HG02610 (cell line): ENCODE measurements at regions not wholly inside any gene's neighbourhood (a gene's known extent, or its start where the extent isn't known, plus 50 kb on each side); places are given as distances from the start of the nearest gene placed in this dataset.

Source experiments
- ATAC-seq: cut with Tn5 transposase; IDR thresholded peaks from one replicate; pipeline ENCODE4 v1.9.1; 2021; ENCODE audit warnings: mild to moderate bottlenecking, moderate library complexity; ENCODE audit not compliant: unreplicated experiment

GRCh38 chr16:79810449-79811189 is 210.1 kb upstream of the MAF start:
- no peak for ATAC-seq

GRCh38 chr16:79809376-79809775 is 208.8 kb upstream of the MAF start:
- ATAC-seq = no peak

GRCh38 chr16:79808731-79809130 is 208.2 kb upstream of the MAF start:
- no peak for ATAC-seq

- ATAC-seq = no peak
These were observed 206.2 kb upstream of the MAF start for GRCh38 chr16:79806757-79807156.

GRCh38 chr16:79805621-79806020 is 205.1 kb upstream of the MAF start:
- no peak for ATAC-seq

- ATAC-seq = no peak
These were observed 201.1 kb upstream of the MAF start for GRCh38 chr16:79801646-79802045.

GRCh38 chr16:79800016-79800608 is 199.6 kb upstream of the MAF start:
- no peak for ATAC-seq

- no peak for ATAC-seq
These were observed 198.0 kb upstream of the MAF start for GRCh38 chr16:79798416-79799053.

GRCh38 chr16:79797486-79797885 is 196.9 kb upstream of the MAF start:
- ATAC-seq = no peak

GRCh38 chr16:79795556-79795955 is 195.0 kb upstream of the MAF start:
- ATAC-seq = no peak

- ATAC-seq = no peak
These were observed 194.4 kb upstream of the MAF start for GRCh38 chr16:79794941-79795340.

- ATAC-seq = no peak
These were observed 192.3 kb upstream of the MAF start for GRCh38 chr16:79792664-79793351.

GRCh38 chr16:79792076-79792475 is 191.5 kb upstream of the MAF start:
- ATAC-seq = no peak

- ATAC-seq = no peak
These were observed 190.3 kb upstream of the MAF start for GRCh38 chr16:79790854-79791253.

GRCh38 chr16:79788949-79789348 is 188.4 kb upstream of the MAF start:
- no peak for ATAC-seq

- ATAC-seq = no peak
These were observed 185.9 kb upstream of the MAF start for GRCh38 chr16:79786389-79786788.

GRCh38 chr16:79784007-79784406 is 183.5 kb upstream of the MAF start:
- ATAC-seq = no peak

GRCh38 chr16:79777679-79778078 is 177.1 kb upstream of the MAF start:
- no peak for ATAC-seq

GRCh38 chr16:79776243-79776847 is 175.8 kb upstream of the MAF start:
- no peak for ATAC-seq

- no peak for ATAC-seq
These were observed 172.2 kb upstream of the MAF start for GRCh38 chr16:79772784-79773183.

GRCh38 chr16:79772048-79772447 is 171.5 kb upstream of the MAF start:
- no peak for ATAC-seq
